Stimulated activated naive CD8-positive, alpha-beta T cell treated with anti-CD3 and anti-CD28 coated beads, Interleukin-15, Interleukin-2, amounts not matched to agents 100 ng/mL and 50 ng/mL, for 24 hours (primary cell): ENCODE measurements at regions not wholly inside any gene's neighbourhood (a gene's known extent, or its start where the extent isn't known, plus 50 kb on each side); places are given as distances from the start of the nearest gene placed in this dataset.
"Not testable (repeated sequence)": the region's sequence is repeated elsewhere in the genome, so short reads cannot be mapped to it uniquely, and the experiment has no call there.

ENCODE experiments used
- H3K27ac Mint-ChIP-seq: one replicate; pipeline ENCODE4 v1.8.0; 2021; ENCODE audit warnings: mild to moderate bottlenecking, mixed read lengths
- H3K27me3 Mint-ChIP-seq: one replicate; pipeline ENCODE4 v1.8.0; 2021; ENCODE audit warnings: mixed read lengths
- H3K36me3 Mint-ChIP-seq: one replicate; pipeline ENCODE4 v1.8.0; 2021; ENCODE audit warnings: low read depth, mixed read lengths
- H3K4me1 Mint-ChIP-seq: one replicate; pipeline ENCODE4 v1.8.0; 2021; ENCODE audit warnings: low read depth, mixed read lengths
- H3K4me3 Mint-ChIP-seq: one replicate; pipeline ENCODE4 v1.8.0; 2021; ENCODE audit warnings: mild to moderate bottlenecking, mixed read lengths
- H3K9me3 Mint-ChIP-seq: one replicate; pipeline ENCODE4 v1.8.0; 2021; ENCODE audit warnings: mixed read lengths

DNA sequence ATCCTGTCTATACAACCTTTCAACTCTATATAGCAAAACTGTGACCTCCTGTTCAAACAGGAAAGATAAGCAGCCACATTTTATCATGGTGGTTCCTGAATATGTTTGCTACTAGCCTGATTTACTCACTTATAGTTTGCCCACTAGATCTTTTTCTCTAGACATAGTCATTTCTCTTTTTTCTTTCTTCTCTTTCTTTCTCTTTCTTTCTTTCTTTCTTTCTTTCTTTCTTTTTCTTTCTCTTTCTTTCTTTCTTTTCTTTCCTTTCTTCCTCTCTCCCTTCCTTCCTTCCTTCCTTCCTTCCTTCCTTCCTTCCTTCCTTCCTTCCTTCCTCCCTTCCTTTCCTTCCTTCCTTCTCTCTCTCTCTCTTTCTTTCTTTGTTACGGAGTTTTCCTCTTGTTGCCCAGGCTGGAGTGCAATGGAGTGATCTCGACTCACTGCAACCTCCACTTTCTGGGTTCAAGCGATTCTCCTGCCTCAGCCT, 142.0 kb upstream of the TBL1XR1 start:
- Mint-ChIP-seq H3K4me1 (peaks cover 69% of the 10 kb centered on the region), H3K27ac (peak overlapping the region; percentile 70)
- not testable (repeated sequence) for H3K27me3 Mint-ChIP-seq, H3K9me3 Mint-ChIP-seq, H3K36me3 Mint-ChIP-seq, H3K4me3 Mint-ChIP-seq

DNA sequence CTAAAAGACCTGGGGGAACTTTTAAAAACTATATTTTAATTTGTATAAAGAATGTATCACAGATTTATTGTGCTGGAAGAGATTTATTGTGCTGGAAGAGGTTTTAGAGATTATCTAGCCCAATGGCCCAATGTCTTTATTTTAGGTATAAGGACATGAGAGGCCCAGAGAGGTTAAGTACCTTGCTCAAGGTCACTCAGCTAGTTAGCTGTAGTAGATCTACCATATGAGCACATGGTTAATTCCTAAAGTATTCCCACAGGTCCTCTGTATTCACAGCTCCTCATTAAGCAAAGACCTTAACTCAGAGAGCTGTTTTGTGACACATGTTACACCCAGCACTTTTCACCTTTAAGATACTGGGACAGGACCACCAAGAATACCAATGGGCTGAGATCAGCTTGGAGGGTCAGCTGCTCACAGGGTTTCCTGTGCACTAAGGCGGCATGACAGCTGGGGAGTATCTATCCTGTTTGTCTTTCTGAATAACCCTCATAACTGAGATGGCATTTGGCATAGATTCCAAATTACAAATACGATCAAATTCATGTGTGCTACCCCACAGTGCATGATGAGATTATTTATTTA, 143.1 kb upstream of the TBL1XR1 start:
- H3K9me3 Mint-ChIP-seq = no peaks in the 10 kb centered on the region
- H3K36me3 Mint-ChIP-seq = peaks cover 4% of the 10 kb centered on the region
- H3K27me3 Mint-ChIP-seq = no peaks in the 10 kb centered on the region
- no peak overlapping the region for H3K27ac Mint-ChIP-seq
- H3K4me3 Mint-ChIP-seq = no peak overlapping the region
- peaks cover 69% of the 10 kb centered on the region for H3K4me1 Mint-ChIP-seq

DNA sequence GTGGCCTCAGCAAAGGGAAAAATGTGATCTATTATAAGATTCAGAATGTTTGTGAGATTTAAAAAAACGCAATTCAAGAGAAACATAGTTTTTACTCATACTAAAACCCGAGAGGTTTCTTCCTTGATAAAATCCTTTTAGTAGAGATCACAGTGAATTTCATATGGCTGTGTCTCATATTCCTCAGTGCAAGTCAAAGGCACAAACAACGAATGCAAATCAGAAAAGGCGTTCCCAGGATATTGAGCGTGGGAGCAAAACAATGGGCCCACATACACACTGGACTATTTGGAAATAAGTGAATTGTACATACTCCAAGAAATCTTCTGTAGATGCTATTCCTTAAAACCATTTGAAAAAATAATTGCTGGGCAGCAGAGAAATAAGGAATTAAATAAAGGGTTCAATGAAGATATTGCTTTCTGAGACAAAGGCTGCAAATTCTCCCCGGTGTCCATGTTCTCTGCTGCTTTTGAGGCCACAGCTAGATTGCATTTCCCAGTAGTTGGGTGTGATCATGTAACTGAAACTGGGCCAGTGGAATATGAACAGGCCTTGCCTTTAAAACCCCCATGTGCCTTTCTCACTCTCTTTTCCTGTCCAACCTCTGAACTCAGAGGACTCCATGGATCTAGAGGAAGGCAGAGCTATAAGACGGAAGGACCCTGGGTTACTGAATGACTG, 144.6 kb upstream of the TBL1XR1 start:
- no peaks in the 10 kb centered on the region for H3K9me3 Mint-ChIP-seq
- H3K27ac Mint-ChIP-seq = peak overlapping the region; percentile 58
- H3K27me3 Mint-ChIP-seq = no peaks in the 10 kb centered on the region
- no peak overlapping the region for H3K4me3 Mint-ChIP-seq
- H3K4me1 Mint-ChIP-seq = peaks cover 71% of the 10 kb centered on the region
- H3K36me3 Mint-ChIP-seq = peaks cover 4% of the 10 kb centered on the region

DNA sequence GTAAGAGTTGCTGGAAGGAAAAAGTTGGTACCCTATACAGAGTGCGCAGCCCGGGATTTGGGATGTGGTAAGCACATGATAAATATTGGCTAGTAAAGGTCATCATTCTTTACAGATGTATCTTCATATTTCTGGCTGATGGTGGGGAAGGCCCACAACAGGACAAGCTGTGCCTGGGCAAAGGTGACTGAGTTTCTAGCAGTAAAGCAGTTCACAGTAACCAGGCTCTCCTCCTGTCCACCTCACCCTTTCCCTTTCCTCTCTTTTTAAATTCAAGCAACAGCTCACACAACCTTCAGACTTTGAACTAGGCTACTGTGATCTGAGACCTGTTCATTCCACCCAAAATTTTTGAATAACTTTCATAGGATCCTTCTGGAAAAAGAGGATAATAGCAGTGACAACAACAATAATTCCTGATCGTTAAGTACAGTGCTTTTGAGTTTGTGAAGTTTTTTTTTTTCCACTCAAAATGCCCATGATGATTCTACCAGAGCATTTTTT, 145.9 kb upstream of the TBL1XR1 start:
- H3K4me1 Mint-ChIP-seq = peaks cover 69% of the 10 kb centered on the region
- H3K27ac Mint-ChIP-seq = no peak overlapping the region
- H3K4me3 Mint-ChIP-seq = no peak overlapping the region
- no peaks in the 10 kb centered on the region for H3K9me3 Mint-ChIP-seq
- H3K27me3 Mint-ChIP-seq = no peaks in the 10 kb centered on the region
- H3K36me3 Mint-ChIP-seq = no peaks in the 10 kb centered on the region

DNA sequence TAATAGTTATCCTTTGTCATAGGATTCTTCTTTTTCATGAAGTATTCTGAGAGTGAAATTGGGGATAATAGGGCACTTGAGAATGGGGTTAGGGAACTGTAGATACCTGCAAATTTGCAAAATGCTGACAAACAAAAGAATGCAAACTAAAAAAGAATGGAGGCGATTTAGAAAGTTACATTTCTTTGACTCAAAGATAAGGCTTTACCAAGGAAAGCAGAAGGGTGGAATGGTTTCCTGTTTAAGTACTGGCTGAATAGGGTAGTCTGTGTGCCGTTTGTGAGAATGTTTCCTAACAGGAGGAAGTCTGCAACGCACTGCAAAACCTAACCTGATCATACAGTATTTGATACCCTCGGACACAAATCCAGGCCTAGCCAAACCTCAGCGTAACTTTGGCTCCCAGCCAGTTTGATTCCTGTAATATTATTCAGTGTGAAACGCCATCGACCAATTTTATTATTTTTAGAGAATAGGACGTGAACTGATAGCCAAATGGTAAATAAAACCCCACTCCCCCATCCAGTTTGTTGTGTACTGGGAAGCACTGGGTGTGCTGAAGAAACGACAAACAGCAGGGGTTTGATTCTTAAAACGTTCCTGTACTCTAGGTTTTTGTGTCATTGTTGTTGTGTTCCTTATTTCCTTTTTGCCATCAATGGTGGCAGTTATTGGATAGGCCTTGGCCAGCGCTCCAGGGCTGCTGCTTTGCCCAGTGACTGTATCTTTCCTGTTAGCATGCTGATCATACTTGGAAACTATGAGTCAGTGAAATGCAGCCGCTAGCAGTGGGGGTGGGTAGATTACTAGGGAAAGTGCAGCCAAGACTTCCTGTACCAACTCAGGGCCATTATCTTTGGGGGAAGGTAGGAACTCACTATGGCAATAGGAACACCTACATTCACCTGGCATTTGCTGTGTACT, 148.0 kb upstream of the TBL1XR1 start:
- no peaks in the 10 kb centered on the region for H3K36me3 Mint-ChIP-seq
- peaks cover 71% of the 10 kb centered on the region for H3K4me1 Mint-ChIP-seq
- peak overlapping the region; percentile 94 for H3K27ac Mint-ChIP-seq
- H3K27me3 Mint-ChIP-seq = no peaks in the 10 kb centered on the region
- H3K9me3 Mint-ChIP-seq = no peaks in the 10 kb centered on the region
- H3K4me3 Mint-ChIP-seq = peak overlapping the region; percentile 49

DNA sequence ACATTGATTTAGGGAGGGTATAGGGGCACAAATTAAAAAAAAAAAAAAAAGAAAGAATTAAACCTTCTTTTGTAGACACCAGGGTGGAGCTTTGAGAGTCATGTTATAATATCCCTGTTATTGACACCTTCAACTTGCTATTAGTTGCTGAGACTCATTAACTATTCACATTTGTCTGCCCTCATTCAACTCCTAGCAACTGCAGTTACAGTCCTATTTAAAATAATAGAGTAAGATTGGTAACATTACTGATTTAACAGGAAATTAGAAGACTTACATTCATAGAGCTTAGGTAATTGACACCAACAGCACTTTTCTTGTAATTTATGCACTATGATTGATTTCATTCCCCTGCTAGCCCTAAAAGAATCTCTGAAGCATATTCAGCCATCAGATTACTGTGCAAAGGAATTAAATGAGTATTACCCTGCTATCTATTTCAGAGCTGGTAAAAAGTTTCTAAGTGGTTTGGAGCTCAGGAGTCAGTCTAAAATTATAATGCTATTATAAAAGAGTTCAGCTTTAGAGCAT, 148.8 kb upstream of the TBL1XR1 start:
- peak overlapping the region; percentile 49 for H3K4me3 Mint-ChIP-seq
- H3K36me3 Mint-ChIP-seq = no peaks in the 10 kb centered on the region
- no peaks in the 10 kb centered on the region for H3K27me3 Mint-ChIP-seq
- no peaks in the 10 kb centered on the region for H3K9me3 Mint-ChIP-seq
- peaks cover 78% of the 10 kb centered on the region for H3K4me1 Mint-ChIP-seq
- peak overlapping the region; percentile 94 for H3K27ac Mint-ChIP-seq

DNA sequence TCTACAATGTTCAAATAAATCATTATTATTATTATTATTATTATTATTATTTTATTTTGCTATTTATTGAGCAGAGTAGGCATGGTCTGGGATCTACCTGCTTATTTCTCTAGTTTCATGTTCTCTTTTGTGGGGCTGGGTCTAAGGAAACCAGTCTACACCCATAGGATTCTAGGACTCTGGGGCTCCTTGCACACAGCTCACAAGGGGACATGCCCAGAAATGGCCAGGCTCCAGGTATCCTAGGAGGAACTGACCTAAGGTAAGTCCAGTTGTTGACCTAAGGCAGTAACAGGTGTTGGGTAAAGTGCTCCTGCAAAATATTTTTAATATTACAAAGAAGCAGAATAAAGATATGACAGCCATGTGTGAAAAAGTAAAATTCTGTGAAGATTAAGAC, 149.6 kb upstream of the TBL1XR1 start:
- Mint-ChIP-seq H3K27me3 (no peaks in the 10 kb centered on the region), H3K36me3 (no peaks in the 10 kb centered on the region), H3K4me1 (peaks cover 83% of the 10 kb centered on the region), H3K9me3 (no peaks in the 10 kb centered on the region), H3K4me3 (no peak overlapping the region), H3K27ac (no peak overlapping the region)

DNA sequence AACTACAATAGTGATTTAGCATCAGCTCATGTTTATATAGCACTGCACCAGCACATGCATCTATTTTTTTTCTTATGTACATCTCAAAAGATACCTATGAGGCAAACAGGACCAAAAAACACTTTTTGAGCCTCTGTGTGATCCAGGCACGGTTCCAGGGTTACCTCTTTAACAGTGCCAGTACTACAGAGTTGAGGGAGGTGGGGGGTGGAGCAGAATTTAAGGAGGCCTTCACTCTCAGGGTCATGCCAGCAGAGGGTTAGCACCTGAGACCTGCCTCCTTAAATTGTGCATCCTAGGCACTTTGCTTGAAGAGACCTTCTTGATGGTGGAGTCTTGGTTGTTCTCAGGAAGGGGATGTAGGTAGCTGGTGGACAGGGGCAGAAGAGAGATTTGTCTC, 150.3 kb upstream of the TBL1XR1 start:
- H3K36me3 Mint-ChIP-seq = no peaks in the 10 kb centered on the region
- H3K4me3 Mint-ChIP-seq = no peak overlapping the region
- no peaks in the 10 kb centered on the region for H3K9me3 Mint-ChIP-seq
- H3K27me3 Mint-ChIP-seq = no peaks in the 10 kb centered on the region
- H3K27ac Mint-ChIP-seq = no peak overlapping the region
- H3K4me1 Mint-ChIP-seq = peaks cover 87% of the 10 kb centered on the region

DNA sequence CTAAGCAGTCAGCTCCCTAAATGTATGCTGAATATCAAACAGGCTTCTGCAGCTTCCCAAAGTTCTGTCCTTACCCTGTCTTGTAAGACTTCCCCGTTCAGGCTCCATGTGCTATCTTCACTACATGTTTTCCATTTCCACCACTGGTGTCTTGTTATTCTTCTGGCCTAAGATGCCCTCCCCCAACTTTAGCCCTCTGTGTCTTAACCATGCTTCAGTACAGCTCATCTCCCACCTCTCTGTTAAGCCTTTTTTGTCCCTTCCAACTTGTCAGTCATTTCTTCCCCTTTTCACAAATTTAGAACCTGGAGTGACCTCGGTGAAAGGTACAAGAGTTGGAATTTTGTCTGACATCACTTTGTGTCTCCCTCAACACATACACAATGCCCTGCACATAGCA, 151.7 kb upstream of the TBL1XR1 start:
- Mint-ChIP-seq H3K4me1 (peaks cover 86% of the 10 kb centered on the region), H3K27ac (peak overlapping the region; percentile 66), H3K4me3 (no peak overlapping the region), H3K9me3 (no peaks in the 10 kb centered on the region), H3K36me3 (no peaks in the 10 kb centered on the region), H3K27me3 (no peaks in the 10 kb centered on the region)

DNA sequence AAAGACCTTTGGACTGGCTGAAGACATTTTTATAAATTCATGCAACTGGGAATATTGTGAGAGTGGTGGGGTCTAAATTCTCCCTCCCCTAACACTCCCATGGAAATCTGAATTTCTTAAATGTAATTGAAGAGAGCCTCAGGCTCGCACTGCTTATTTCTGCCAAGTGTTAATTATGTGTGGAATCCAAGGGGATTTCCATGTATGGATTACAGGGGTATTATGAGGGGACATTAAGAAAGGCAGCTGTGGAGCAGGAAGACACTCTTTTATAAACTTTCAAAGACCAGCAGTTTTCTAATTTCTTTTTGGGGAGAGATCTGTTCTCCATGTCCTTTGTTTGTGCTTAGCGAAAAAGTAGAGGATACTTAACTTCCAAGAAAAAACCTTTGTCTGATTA, 152.1 kb upstream of the TBL1XR1 start:
- Mint-ChIP-seq H3K27me3 (no peaks in the 10 kb centered on the region), H3K36me3 (no peaks in the 10 kb centered on the region), H3K9me3 (no peaks in the 10 kb centered on the region), H3K27ac (no peak overlapping the region), H3K4me3 (no peak overlapping the region), H3K4me1 (peaks cover 85% of the 10 kb centered on the region)

DNA sequence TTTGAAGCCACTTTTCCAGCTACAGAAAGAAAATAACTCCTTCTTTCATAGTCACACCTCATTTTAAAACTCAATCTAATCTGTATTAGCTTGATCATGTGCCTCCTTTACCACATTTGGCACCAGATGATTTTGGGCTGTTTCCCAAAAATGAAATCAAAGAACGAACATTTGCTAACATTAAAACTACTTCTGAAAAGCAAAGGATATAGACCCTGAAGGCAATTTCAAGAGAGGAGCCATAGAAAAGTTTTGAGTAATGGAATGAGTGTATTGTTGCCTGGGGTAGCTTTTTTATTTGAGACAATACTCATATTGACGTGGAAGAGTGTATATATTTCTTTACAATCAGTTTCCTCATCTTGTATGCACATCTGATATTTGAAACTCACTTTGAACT, 152.8 kb upstream of the TBL1XR1 start:
- Mint-ChIP-seq H3K4me1 (peaks cover 78% of the 10 kb centered on the region), H3K36me3 (no peaks in the 10 kb centered on the region), H3K9me3 (no peaks in the 10 kb centered on the region), H3K27ac (peak overlapping the region; percentile 13), H3K4me3 (no peak overlapping the region), H3K27me3 (no peaks in the 10 kb centered on the region)

DNA sequence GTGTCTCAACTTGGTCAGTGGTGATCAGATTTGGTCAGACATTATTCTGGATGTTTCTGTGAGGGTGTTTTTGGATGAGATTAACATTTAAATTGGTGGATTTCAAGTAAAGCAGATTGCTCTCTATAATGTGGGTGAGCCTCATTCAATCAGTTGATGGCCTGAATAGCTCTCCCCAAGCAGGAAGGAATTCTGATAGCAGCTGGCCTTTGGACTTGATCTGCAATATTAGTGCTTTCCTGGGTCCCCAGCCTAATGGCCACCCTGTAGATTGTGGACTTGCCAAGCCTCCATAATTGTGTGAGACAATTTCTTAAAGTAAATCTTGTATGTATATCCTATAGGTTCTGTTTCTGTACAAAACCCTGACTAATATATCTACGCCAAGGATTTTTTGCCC, 153.9 kb upstream of the TBL1XR1 start:
- peak overlapping the region; percentile 59 for H3K27ac Mint-ChIP-seq
- no peaks in the 10 kb centered on the region for H3K36me3 Mint-ChIP-seq
- H3K9me3 Mint-ChIP-seq = no peaks in the 10 kb centered on the region
- no peaks in the 10 kb centered on the region for H3K27me3 Mint-ChIP-seq
- H3K4me3 Mint-ChIP-seq = no peak overlapping the region
- peaks cover 73% of the 10 kb centered on the region for H3K4me1 Mint-ChIP-seq

DNA sequence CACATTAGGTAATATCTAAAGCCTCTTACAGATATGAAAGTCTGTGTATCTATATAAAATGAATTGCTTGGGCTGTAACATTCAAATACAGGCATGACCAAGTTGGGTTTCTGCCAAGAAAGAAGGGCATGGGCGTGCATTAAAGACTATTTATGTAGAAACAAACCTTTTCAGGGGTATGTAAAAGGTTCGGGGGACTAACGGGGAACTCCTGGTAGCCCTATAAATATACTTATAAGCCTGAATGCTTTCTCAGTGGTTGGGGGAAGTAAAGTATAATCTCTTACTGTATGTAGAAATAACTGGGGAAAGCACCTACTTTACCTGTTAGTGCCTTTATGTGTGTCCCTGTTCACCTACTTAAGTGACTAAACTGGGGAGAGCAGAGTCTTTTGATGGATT, 154.5 kb upstream of the TBL1XR1 start:
- Mint-ChIP-seq H3K4me3 (no peak overlapping the region), H3K4me1 (peaks cover 73% of the 10 kb centered on the region), H3K9me3 (no peaks in the 10 kb centered on the region), H3K27me3 (no peaks in the 10 kb centered on the region), H3K27ac (peak overlapping the region; percentile 59), H3K36me3 (no peaks in the 10 kb centered on the region)

DNA sequence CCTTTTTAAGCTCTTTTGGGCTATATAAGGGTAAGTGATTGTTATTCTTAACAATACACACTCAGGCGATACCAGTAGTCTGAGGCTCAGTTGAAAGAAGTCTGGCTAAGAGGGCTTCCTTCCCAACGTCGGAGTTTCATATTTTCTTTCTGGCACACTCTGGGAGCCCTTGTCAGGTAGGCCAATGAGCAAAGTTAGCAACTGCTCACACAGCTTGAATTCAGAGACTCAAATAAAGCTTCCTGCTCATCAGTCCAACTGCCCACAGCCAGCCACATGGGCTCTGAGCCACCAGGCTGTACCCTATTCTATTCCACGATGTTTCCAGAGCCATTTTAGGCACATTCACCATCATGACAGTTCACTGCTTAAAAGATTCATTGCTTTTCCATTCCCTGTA, 155.1 kb upstream of the TBL1XR1 start:
- H3K4me3 Mint-ChIP-seq = no peak overlapping the region
- peaks cover 73% of the 10 kb centered on the region for H3K4me1 Mint-ChIP-seq
- peak overlapping the region; percentile 59 for H3K27ac Mint-ChIP-seq
- no peaks in the 10 kb centered on the region for H3K9me3 Mint-ChIP-seq
- no peaks in the 10 kb centered on the region for H3K27me3 Mint-ChIP-seq
- H3K36me3 Mint-ChIP-seq = no peaks in the 10 kb centered on the region

DNA sequence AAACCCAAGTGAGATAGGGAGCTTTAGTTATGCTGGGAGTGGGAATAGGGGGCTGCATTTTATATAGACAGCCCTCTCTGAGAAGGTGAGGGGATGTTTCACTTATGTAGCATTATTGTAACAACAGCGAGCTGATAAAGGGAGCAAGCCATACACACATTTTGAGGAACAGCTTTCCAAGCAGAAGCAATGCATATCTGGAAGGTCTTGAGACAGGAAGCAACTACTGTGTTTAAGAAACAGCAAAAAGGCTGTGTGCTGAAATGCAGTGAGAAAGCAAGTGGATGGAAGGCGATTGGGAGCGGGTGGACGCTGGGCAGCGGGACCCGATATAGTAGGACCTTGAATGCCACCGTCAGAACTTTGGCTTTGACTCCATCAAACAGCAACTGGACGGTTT, 155.9 kb upstream of the TBL1XR1 start:
- Mint-ChIP-seq H3K27me3 (no peaks in the 10 kb centered on the region), H3K4me1 (peaks cover 76% of the 10 kb centered on the region), H3K36me3 (no peaks in the 10 kb centered on the region), H3K4me3 (no peak overlapping the region), H3K9me3 (no peaks in the 10 kb centered on the region), H3K27ac (no peak overlapping the region)
